Liver (tissue), 8 donors: ENCODE measurements at regions not wholly inside any gene's neighbourhood (a gene's known extent, or its start where the extent isn't known, plus 50 kb on each side); places are given as distances from the start of the nearest gene placed in this dataset.

ENCODE experiments used
- DNase-seq: peaks from one replicate; pipeline ENCODE4 v3.0.0-alpha.2; 2017; ENCODE audit warnings: low spot score
- H3K27ac ChIP-seq, 2 donors: one replicate each; pipeline ENCODE4 v1.7.0; 2013; ENCODE audit warnings: inconsistent platforms in 2 of 2, low read length in 2 of 2, control low read depth in 1 of 2, low read depth in 1 of 2, mild to moderate bottlenecking in 1 of 2
- H3K27me3 ChIP-seq, 4 donors: one replicate each; pipeline versions ENCODE4 v1.6.1 to v1.7.0; 2013; ENCODE audit warnings: low read length in 3 of 4, inconsistent platforms in 1 of 4, mild to moderate bottlenecking in 1 of 4, moderate library complexity in 1 of 4; ENCODE audit not compliant: control insufficient read depth in 4 of 4, insufficient read depth in 4 of 4
- H3K36me3 ChIP-seq, 4 donors: one replicate each; pipeline versions ENCODE4 v1.6.1 to v1.7.0; 2013; ENCODE audit warnings: low read length in 3 of 4, mild to moderate bottlenecking in 3 of 4, low read depth in 1 of 4, moderate library complexity in 1 of 4; ENCODE audit not compliant: control insufficient read depth in 4 of 4, insufficient read depth in 3 of 4
- H3K4me1 ChIP-seq, 4 donors: one replicate each; pipeline versions ENCODE4 v1.6.1 to v1.7.0; 2013; ENCODE audit warnings: low read length in 3 of 4, mild to moderate bottlenecking in 3 of 4, moderate library complexity in 1 of 4; ENCODE audit not compliant: control insufficient read depth in 4 of 4, insufficient read depth in 4 of 4
- H3K4me3 ChIP-seq, 3 donors: one replicate each; pipeline versions ENCODE4 v1.6.1 to v1.7.0; 2013; ENCODE audit warnings: low read length in 3 of 3, control low read depth in 1 of 3, low read depth in 1 of 3, mild to moderate bottlenecking in 1 of 3
- H3K9ac ChIP-seq, 2 donors: one replicate each; pipeline ENCODE4 v1.7.0; 2013; ENCODE audit warnings: low read length in 2 of 2, mild to moderate bottlenecking in 2 of 2, moderate library complexity in 2 of 2, control low read depth in 1 of 2, low read depth in 1 of 2
- H3K9me3 ChIP-seq, 4 donors: one replicate each; pipeline versions ENCODE4 v1.6.1 to v1.7.0; 2013; ENCODE audit warnings: low read length in 3 of 4; ENCODE audit not compliant: control insufficient read depth in 4 of 4
- ATF3 ChIP-seq: IDR thresholded peaks from 2 replicates; pipeline ENCODE4 v1.6.1; 2016; ENCODE audit warnings: antibody characterized with exemption
- CTCF ChIP-seq: fragments of 150-350 bp; IDR thresholded peaks from 2 replicates; pipeline ENCODE4 v1.5.1; 2017; ENCODE audit warnings: improper control_type of control experiment, low read depth, low read length; ENCODE audit not compliant: missing input control
- EGR1 ChIP-seq, 2 donors: IDR thresholded peaks; 2 replicates each; pipeline ENCODE4 v1.6.1; 2016 to 2018; ENCODE audit warnings: antibody characterized with exemption in 2 of 2, low read depth in 2 of 2
- FOXA1 ChIP-seq: IDR thresholded peaks from 2 replicates; pipeline ENCODE4 v1.6.1; 2016; ENCODE audit warnings: antibody characterized with exemption
- FOXA2 ChIP-seq: IDR thresholded peaks from 2 replicates; pipeline ENCODE4 v1.6.1; 2016; ENCODE audit warnings: antibody characterized with exemption
- GABPA ChIP-seq, 2 donors: IDR thresholded peaks in 1 of 2; conservative IDR thresholded peaks in 1 of 2; 2 replicates each; pipeline ENCODE4 v1.6.1; 2016; ENCODE audit warnings: antibody characterized with exemption in 2 of 2, mild to moderate bottlenecking in 1 of 2, moderate library complexity in 1 of 2
- HNF4A ChIP-seq, 2 donors: conservative IDR thresholded peaks; 2 replicates each; pipeline ENCODE4 v1.6.1; 2016; ENCODE audit warnings: antibody characterized with exemption in 2 of 2, mild to moderate bottlenecking in 2 of 2
- HNF4G ChIP-seq: IDR thresholded peaks from 2 replicates; pipeline ENCODE4 v1.6.1; 2016; ENCODE audit warnings: antibody characterized with exemption
- JUND ChIP-seq, 2 donors: IDR thresholded peaks; 2 replicates each; pipeline ENCODE4 v1.6.1; 2016; ENCODE audit warnings: antibody characterized with exemption in 2 of 2
- NR2F2 ChIP-seq: IDR thresholded peaks from 2 replicates; pipeline ENCODE4 v1.6.1; 2016; ENCODE audit warnings: antibody characterized with exemption
- RAD21 ChIP-seq, 2 donors: IDR thresholded peaks; 2 replicates each; pipeline ENCODE4 v1.6.1; 2016; ENCODE audit warnings: antibody characterized with exemption in 2 of 2, mild to moderate bottlenecking in 2 of 2
- RXRA ChIP-seq, 2 donors: IDR thresholded peaks; 2 replicates each; pipeline ENCODE4 v1.6.1; 2017 to 2018; ENCODE audit warnings: antibody characterized with exemption in 2 of 2, mild to moderate bottlenecking in 1 of 2
- SP1 ChIP-seq: IDR thresholded peaks from 2 replicates; pipeline ENCODE4 v1.6.1; 2018; ENCODE audit warnings: antibody characterized with exemption, mild to moderate bottlenecking
- YY1 ChIP-seq: IDR thresholded peaks from 2 replicates; pipeline ENCODE4 v1.6.1; 2016; ENCODE audit warnings: antibody characterized with exemption, mild to moderate bottlenecking
- ZBTB33 ChIP-seq: IDR thresholded peaks from 2 replicates; pipeline ENCODE4 v1.6.1; 2016; ENCODE audit warnings: antibody characterized with exemption
- WGBS: extraction: QIAGEN DNeasy Blood & Tissue Kit; methylation state at CpG from one replicate; pipeline ENCODE4 v1.1.7; 2013; 5-methylcytosine and 5-hydroxymethylcytosine counted together
- TF ChIP-seq, protein P1 (sequence below): IDR thresholded peaks from 2 replicates; pipeline ENCODE4 v1.6.1; 2016; ENCODE audit warnings: antibody characterized with exemption
- TF ChIP-seq, protein P2 (sequence below): IDR thresholded peaks from 2 replicates; pipeline ENCODE4 v1.6.1; 2016; ENCODE audit warnings: antibody characterized with exemption, mild to moderate bottlenecking
- donor health status: healthy.
- donor health status: healthy.
- donor health status: healthy.
- donor health status: healthy.
- donor health status: healthy.

DNA sequence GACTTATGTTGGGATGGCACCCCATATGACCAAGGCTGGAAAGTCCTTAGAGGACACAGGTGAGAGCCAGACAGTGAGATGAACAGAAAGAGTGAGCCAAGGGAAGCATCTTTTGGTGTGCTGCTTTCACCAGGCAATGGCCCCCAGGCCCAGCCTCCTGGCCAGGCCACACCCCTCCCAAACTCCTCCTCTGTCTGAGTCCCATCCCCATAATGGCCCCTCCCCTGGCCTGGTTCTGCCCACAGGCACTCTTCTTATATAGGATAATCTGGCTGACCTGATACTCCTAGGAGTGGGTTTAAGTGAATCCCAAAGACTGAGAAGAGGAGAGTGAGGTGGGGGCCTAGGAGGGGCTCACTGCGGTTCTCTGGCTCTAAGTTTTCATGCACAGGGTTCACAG lies 252.5 kb downstream of the RPS24 start:
- H3K27me3 ChIP-seq, result no peaks in the 10 kb centered on the region
- no peaks in the 10 kb centered on the region for H3K4me1 ChIP-seq
- H3K9me3 ChIP-seq, result no peaks in the 10 kb centered on the region
- 73% methylated on average over 1 of the region's 1 CpG for WGBS
- TF ChIP-seq, protein P1, sequence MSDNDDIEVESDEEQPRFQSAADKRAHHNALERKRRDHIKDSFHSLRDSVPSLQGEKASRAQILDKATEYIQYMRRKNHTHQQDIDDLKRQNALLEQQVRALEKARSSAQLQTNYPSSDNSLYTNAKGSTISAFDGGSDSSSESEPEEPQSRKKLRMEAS, result no peak
- no peaks in the 10 kb centered on the region for H3K36me3 ChIP-seq
- no peak overlapping the region for H3K4me3 ChIP-seq
- no peak overlapping the region for H3K9ac ChIP-seq
- no peak for DNase-seq
- no peak overlapping the region for H3K27ac ChIP-seq

GRCh38 chr10:78286668-78287067 lies 253.0 kb downstream of the RPS24 start:
- TF ChIP-seq RAD21 (IDR thresholded peaks at IDR 0.05) (no peak), RXRA (IDR thresholded peaks at IDR 0.05) (no peak), ATF3 (no peak), JUND (IDR thresholded peaks at IDR 0.05) (no peak), CTCF (no peak), FOXA2 (no peak), HNF4G (no peak), YY1 (no peak), FOXA1 (no peak), ZBTB33 (no peak), NR2F2 (no peak), HNF4A (conservative IDR thresholded peaks at IDR 0.05) (no peak), EGR1 (IDR thresholded peaks at IDR 0.05; ENCODE audit: low read depth in 2 of 2) (no peak)
- no peak for DNase-seq
- no peak overlapping the region for H3K4me3 ChIP-seq
- H3K27me3 ChIP-seq, result no peaks in the 10 kb centered on the region
- H3K9me3 ChIP-seq, result no peaks in the 10 kb centered on the region
- no peak overlapping the region for H3K27ac ChIP-seq
- no peaks in the 10 kb centered on the region for H3K36me3 ChIP-seq
- H3K4me1 ChIP-seq, result no peaks in the 10 kb centered on the region
- no peak overlapping the region for H3K9ac ChIP-seq
- 79% methylated on average over 9 of the region's 9 CpGs for WGBS

DNA sequence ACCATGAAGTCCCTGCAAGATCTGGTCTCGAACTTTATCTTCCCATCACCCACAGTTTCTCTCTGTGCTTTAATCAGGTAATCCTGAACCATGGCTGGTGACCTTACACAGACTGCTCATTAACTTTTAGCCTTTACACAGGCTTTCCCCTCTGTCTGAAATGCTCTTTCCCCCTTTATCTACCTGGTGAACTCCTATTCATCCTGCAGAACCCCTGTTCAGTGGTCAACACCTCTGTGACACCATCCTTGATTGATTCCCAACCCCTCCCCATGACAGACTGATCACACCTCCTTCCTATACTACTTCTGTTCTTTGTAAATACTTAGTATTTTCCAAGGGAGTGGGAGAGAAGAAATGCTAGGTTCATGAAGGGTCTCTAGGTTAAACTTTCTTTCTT lies 254.0 kb downstream of the RPS24 start:
- TF ChIP-seq, protein P2, sequence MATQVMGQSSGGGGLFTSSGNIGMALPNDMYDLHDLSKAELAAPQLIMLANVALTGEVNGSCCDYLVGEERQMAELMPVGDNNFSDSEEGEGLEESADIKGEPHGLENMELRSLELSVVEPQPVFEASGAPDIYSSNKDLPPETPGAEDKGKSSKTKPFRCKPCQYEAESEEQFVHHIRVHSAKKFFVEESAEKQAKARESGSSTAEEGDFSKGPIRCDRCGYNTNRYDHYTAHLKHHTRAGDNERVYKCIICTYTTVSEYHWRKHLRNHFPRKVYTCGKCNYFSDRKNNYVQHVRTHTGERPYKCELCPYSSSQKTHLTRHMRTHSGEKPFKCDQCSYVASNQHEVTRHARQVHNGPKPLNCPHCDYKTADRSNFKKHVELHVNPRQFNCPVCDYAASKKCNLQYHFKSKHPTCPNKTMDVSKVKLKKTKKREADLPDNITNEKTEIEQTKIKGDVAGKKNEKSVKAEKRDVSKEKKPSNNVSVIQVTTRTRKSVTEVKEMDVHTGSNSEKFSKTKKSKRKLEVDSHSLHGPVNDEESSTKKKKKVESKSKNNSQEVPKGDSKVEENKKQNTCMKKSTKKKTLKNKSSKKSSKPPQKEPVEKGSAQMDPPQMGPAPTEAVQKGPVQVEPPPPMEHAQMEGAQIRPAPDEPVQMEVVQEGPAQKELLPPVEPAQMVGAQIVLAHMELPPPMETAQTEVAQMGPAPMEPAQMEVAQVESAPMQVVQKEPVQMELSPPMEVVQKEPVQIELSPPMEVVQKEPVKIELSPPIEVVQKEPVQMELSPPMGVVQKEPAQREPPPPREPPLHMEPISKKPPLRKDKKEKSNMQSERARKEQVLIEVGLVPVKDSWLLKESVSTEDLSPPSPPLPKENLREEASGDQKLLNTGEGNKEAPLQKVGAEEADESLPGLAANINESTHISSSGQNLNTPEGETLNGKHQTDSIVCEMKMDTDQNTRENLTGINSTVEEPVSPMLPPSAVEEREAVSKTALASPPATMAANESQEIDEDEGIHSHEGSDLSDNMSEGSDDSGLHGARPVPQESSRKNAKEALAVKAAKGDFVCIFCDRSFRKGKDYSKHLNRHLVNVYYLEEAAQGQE, result no peak
- TF ChIP-seq, protein P1, result no peak
- TF ChIP-seq JUND (IDR thresholded peaks at IDR 0.05), result no peak
- no peak for TF ChIP-seq CTCF
- no peak for TF ChIP-seq ATF3
- TF ChIP-seq HNF4A (conservative IDR thresholded peaks at IDR 0.05), result no peak
- no peak for TF ChIP-seq YY1
- no peak for TF ChIP-seq FOXA1
- TF ChIP-seq GABPA (IDR thresholded peaks at IDR 0.05 in 1 of 2, conservative IDR thresholded peaks at IDR 0.05 in 1 of 2), result no peak
- TF ChIP-seq EGR1 (IDR thresholded peaks at IDR 0.05; ENCODE audit: low read depth in 2 of 2), result no peak
- TF ChIP-seq RXRA (IDR thresholded peaks at IDR 0.05), result no peak
- TF ChIP-seq SP1, result no peak
- no peak overlapping the region for H3K27ac ChIP-seq

More for the DNA sequence above, 254.0 kb downstream of the RPS24 start:
- Histone ChIP-seq H3K9me3 (no peaks in the 10 kb centered on the region), H3K27me3 (no peaks in the 10 kb centered on the region), H3K9ac (no peak overlapping the region), H3K36me3 (no peaks in the 10 kb centered on the region), H3K4me1 (no peaks in the 10 kb centered on the region), H3K4me3 (no peak overlapping the region)
- 91% methylated on average over 1 of the region's 1 CpG for WGBS
- no peak for DNase-seq
